ENCODE measurements at regions not wholly inside any gene's neighbourhood (a gene's known extent, or its start where the extent isn't known, plus 50 kb on each side); places are given as distances from the start of the nearest gene placed in this dataset.

- DNase-seq (ENCODE audit: low read depth, low spot score), result no peak
Observed at GRCh38 chr2:236949089-236949905, 136.4 kb upstream of the COPS8 start.

GRCh38 chr2:236951830-236952475, 133.7 kb upstream of the COPS8 start:
- DNase-seq (ENCODE audit: low read depth, low spot score), result no peak

DNA sequence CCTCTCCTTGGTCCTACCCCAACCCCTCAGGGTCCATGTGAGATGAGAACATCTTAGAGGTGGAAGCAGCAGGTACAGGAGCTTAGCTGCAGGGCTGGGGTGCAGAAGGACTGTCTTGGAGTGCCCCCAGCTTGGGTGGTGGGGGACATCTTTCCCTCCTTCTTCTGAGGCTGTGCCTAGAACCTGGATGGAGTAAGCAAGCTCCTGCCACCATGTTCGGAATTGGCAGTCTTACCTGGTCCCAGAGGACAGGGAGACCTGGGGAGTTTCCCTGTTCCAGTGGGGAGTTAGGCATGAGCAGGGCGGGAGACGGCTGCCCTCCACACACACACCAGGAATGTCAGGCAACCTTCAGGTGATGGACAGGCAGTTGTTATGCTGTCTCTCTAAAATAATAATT, 131.0 kb upstream of the COPS8 start:
- no peak for DNase-seq (ENCODE audit: low read depth, low spot score)

- no peak for DNase-seq (ENCODE audit: low read depth, low spot score)
Observed at GRCh38 chr2:236955521-236956030, 130.1 kb upstream of the COPS8 start.

GRCh38 chr2:236956031-236956618, 129.6 kb upstream of the COPS8 start:
- no peak for DNase-seq (ENCODE audit: low read depth, low spot score)

- DNase-seq (ENCODE audit: low read depth, low spot score), result no peak
Observed at GRCh38 chr2:236956641-236957040, 129.0 kb upstream of the COPS8 start.

DNA sequence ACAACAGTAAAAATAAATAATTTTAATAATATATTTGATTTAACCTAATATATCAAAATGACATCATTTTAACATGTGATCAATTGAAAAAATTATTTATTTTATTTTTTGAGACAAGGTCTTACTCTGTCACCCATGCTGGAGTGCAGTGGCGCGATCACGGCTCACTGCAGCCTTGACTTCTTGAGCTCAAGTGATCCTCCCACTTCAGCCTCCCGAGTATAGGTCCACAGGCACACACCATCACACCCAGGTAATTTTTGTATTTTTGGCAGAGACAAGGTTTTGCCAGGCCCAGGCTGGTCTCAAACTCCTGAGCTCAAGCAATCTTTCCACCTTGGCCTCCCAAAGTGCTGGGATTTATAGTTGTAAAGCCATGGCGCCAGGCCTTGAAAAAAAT, 126.7 kb upstream of the COPS8 start:
- DNase-seq (ENCODE audit: low read depth, low spot score), result no peak

DNA sequence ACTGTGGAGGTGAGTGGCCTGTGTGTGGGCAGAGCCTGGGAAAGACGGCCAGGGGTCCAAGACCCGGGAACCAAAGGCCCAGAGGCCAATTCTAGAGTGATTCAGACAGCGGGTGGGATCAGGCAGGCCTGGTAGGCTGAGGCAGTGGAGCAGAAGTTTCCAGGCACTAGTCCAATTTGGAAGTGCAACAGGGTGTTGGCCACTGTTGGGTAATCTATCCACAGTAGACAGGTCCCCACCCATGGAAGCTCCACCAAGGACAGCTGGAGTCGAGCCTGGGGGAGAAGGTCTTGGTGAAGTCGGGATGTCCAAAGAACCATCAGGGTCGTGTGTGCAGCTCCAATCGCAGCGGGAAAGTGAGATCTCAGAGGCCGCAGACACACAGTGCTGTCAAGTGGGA, 125.8 kb upstream of the COPS8 start:
- DNase-seq (ENCODE audit: low read depth, low spot score), result no peak

DNA sequence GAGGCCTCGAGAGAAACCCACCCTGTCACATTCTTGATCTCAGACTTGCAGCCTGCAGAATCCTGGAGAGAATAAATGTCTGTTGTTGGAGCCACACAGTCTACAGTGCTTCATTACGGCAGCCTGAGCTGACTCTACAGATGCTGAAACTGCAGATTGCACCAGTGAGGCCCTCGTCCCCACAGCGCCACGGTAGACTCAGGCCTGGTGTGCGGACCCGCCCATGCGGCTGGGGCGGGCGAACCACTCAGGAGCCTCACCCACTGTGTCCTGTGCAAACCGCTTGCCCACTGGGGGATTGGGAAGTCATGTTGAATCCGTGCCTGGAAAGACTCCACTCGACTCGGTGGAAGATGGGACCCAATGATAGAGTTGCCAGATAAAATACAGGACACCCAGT, 125.2 kb upstream of the COPS8 start:
- DNase-seq (ENCODE audit: low read depth, low spot score), result no peak

DNA sequence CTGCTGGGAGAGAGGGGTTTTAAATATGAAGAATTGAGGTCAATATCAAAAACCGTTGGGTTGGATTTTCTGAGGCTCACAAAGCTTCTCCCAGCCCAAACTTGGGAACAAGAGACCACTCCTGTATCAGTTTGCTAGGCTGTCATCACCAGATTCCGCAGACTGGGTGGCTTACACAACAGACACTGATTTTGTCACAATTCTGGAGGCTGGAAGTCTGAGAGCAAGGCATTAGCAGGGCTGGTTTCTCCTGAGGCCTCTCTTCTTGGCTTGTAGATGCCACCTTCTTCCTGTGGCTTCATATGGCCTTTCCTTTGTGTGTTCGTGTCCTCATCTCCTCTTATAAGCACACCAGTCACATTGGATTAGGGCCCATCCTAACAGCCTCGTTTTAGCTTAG, 122.9 kb upstream of the COPS8 start:
- DNase-seq (ENCODE audit: low read depth, low spot score), result no peak

DNA sequence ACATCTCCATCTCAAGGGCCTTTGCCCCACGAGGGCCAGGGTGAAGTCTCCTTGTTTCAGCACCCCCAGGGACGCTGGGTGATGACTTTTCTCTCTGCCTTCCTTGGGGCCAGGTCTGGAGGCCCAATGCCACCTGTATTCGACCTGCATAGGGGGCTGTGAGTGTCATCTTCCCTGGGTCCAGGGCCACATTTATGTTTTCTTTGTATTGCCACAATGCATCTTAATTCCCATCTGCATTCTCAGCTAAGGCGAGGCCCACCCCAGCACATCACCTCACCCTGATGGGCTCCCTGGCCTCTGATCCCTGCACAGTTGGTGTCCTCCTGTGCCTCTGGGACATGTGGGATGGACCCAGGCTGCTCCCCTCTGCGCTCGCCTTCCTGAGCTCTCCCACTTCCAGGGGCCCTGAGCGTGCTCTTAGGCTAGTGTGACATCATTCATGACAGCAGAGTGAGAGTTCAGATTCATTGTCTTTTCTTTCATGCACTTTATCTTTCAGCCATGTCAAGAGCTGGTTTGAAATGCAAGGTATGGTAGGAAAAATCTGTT, 122.0 kb upstream of the COPS8 start:
- no peak for DNase-seq (ENCODE audit: low read depth, low spot score)

GRCh38 chr2:236964291-236964690, 121.4 kb upstream of the COPS8 start:
- DNase-seq (ENCODE audit: low read depth, low spot score), result no peak

GRCh38 chr2:236965021-236965840, 120.5 kb upstream of the COPS8 start:
- no peak for DNase-seq (ENCODE audit: low read depth, low spot score)

DNA sequence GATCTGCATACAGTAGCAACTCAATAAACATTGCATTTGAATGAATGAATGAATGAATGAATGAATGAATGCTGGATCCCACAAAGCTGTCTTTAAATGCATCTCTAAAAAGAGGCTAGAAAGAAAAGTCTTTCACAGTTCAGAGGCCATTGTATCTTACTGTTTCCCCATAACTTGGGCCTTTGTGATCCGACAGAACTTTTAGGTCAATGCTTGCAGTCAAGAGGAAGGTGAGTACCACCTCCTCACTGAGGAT, 119.9 kb upstream of the COPS8 start:
- DNase-seq (ENCODE audit: low read depth, low spot score), result no peak

DNA sequence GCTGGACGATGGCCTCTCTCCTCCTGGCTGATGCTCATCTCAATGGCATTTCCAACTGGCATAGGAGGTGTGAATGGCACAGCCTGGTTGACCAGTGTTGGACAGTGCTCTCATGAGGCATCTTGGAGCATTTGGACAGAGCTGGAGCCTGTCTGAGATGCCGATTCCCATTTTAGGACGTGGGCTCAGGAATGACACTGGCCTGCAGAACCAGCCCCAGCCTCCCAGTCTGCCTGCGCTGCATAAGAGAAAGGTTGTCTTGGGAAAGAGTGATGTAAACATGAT, 118.2 kb upstream of the COPS8 start:
- no peak for DNase-seq (ENCODE audit: low read depth, low spot score)

GRCh38 chr2:236968101-236968879, 117.4 kb upstream of the COPS8 start:
- DNase-seq (ENCODE audit: low read depth, low spot score), result no peak

- no peak for DNase-seq (ENCODE audit: low read depth, low spot score)
Observed at GRCh38 chr2:236968880-236969534, 116.7 kb upstream of the COPS8 start.

GRCh38 chr2:236969767-236970655, 115.7 kb upstream of the COPS8 start:
- no peak for DNase-seq (ENCODE audit: low read depth, low spot score)

DNA sequence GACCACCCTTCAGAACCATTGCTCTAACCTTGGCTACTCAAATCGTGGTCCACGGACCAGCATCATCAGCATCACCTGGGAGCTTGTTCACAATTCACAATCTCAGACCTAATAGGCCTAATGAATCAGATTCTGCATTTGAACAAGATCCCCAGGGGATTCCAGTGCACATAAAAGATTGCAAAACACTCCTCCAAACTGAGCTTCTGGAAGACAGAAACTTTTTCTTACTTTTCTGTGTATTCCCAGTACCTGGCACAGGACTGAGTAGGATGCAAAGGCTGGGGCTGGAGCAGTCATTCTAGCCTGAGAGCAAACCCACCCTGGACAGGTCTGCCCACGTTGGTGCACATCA, 115.1 kb upstream of the COPS8 start:
- DNase-seq (ENCODE audit: low read depth, low spot score), result no peak
